Fibroblast of skin of back (primary cell): ENCODE measurements at regions not wholly inside any gene's neighbourhood (a gene's known extent, or its start where the extent isn't known, plus 50 kb on each side); places are given as distances from the start of the nearest gene placed in this dataset.

ENCODE experiments used
- DNase-seq: peaks from one replicate; pipeline ENCODE4 v3.0.0-alpha.2; 2013

- no peak for DNase-seq
These were observed 213.2 kb upstream of the MGMT start for GRCh38 chr10:129253865-129254179.

GRCh38 chr10:129258283-129258923, 208.6 kb upstream of the MGMT start:
- no peak for DNase-seq

GRCh38 chr10:129259128-129259815, 207.8 kb upstream of the MGMT start:
- no peak for DNase-seq

- DNase-seq = no peak
These were observed 194.9 kb upstream of the MGMT start for GRCh38 chr10:129272176-129272575.

- DNase-seq = no peak
These were observed 194.0 kb upstream of the MGMT start for GRCh38 chr10:129272866-129273650.

GRCh38 chr10:129273860-129274259, 193.2 kb upstream of the MGMT start:
- no peak for DNase-seq

GRCh38 chr10:129274748-129275474, 192.1 kb upstream of the MGMT start:
- DNase-seq = no peak

- no peak for DNase-seq
These were observed 191.2 kb upstream of the MGMT start for GRCh38 chr10:129275886-129276285.

GRCh38 chr10:129277084-129277483, 190.0 kb upstream of the MGMT start:
- DNase-seq = no peak

- no peak for DNase-seq
These were observed 189.2 kb upstream of the MGMT start for GRCh38 chr10:129277841-129278240.

- no peak for DNase-seq
These were observed 188.4 kb upstream of the MGMT start for GRCh38 chr10:129278686-129279085.

- DNase-seq = no peak
These were observed 187.4 kb upstream of the MGMT start for GRCh38 chr10:129279446-129280154.

- DNase-seq = no peak
These were observed 186.9 kb upstream of the MGMT start for GRCh38 chr10:129280155-129280502.

- DNase-seq = no peak
These were observed 186.0 kb upstream of the MGMT start for GRCh38 chr10:129280908-129281586.

GRCh38 chr10:129285459-129285858, 181.6 kb upstream of the MGMT start:
- no peak for DNase-seq

GRCh38 chr10:129288999-129289584, 177.9 kb upstream of the MGMT start:
- DNase-seq = no peak

- DNase-seq = no peak
These were observed 172.9 kb upstream of the MGMT start for GRCh38 chr10:129293991-129294700.

GRCh38 chr10:129294944-129295343, 172.1 kb upstream of the MGMT start:
- no peak for DNase-seq

- no peak for DNase-seq
These were observed 162.0 kb upstream of the MGMT start for GRCh38 chr10:129305046-129305445.

GRCh38 chr10:129307141-129307540, 159.9 kb upstream of the MGMT start:
- no peak for DNase-seq
